Sigmoid colon (tissue), 4 donors: ENCODE measurements at regions not wholly inside any gene's neighbourhood (a gene's known extent, or its start where the extent isn't known, plus 50 kb on each side); places are given as distances from the start of the nearest gene placed in this dataset.

Experiments
- CTCF ChIP-seq, 4 experiments: fragments of 450-650 bp in 3 of 4; fragments of 200-600 bp in 1 of 4; IDR thresholded peaks; one replicate each; pipeline ENCODE4 v1.5.1; 2016 to 2019; ENCODE audit warnings: antibody characterized with exemption in 4 of 4, mild to moderate bottlenecking in 3 of 4, moderate library complexity in 2 of 4
- POLR2AphosphoS5 ChIP-seq, 4 donors: sonication (generic); formaldehyde crosslinking; IDR thresholded peaks; one replicate each; pipeline ENCODE4 v1.6.1; 2017; ENCODE audit warnings: antibody characterized with exemption in 4 of 4

GRCh38 chr11:91788764-91789163 is 435.9 kb upstream of the FAT3 start:
- TF ChIP-seq POLR2AphosphoS5 (IDR thresholded peaks at IDR 0.05) (no peak), CTCF (IDR thresholded peaks at IDR 0.05) (no peak)
